ENCODE measurements at regions not wholly inside any gene's neighbourhood (a gene's known extent, or its start where the extent isn't known, plus 50 kb on each side); places are given as distances from the start of the nearest gene placed in this dataset.

DNA sequence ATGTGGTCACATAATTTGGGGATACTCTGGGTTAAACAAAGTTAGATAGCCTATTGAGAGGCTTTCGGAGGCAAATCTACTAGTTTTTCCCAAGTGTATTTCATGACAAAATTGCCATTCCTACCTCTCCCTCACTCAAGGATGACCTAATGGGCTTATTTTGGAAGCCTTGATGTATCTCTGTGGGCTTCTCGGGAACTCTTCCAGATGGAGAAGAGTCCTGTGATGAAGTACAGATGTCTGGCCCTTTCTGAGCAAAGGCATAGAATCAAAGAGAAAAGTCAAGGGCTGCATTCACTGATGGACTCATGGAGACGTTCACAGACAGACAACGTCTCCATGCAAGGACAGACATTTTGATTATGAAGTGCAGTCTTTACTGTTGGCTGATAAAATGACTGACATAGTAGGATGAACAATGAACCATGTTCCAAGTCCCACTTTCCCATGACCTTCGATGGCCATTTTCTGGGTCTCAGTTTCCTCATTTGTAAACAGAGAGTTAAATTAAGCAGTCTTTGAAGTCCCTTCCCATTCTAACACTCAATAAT, 347.2 kb upstream of the CD180 start:
- Histone ChIP-seq H3K36me3 (ENCODE audit: insufficient read depth, low read length) (no peaks in the 10 kb centered on the region), H4K20me1 (ENCODE audit: insufficient read depth, low read length) (no peaks in the 10 kb centered on the region), H3K79me2 (ENCODE audit: insufficient read depth, low read length) (no peaks in the 10 kb centered on the region), H3K27me3 (ENCODE audit: insufficient read depth, low read length) (no peaks in the 10 kb centered on the region), H2AFZ (ENCODE audit: low read depth, low read length) (no peak overlapping the region), H3K4me1 (ENCODE audit: insufficient read depth, low read length) (no peaks in the 10 kb centered on the region), H3K4me2 (ENCODE audit: low read length) (no peak overlapping the region), H3K9me3 (ENCODE audit: insufficient read depth, low read depth, low read length) (no peaks in the 10 kb centered on the region), H3K27ac (ENCODE audit: low read depth, low read length) (no peak overlapping the region), H3K4me3 (ENCODE audit: insufficient read depth, low read depth, low read length) (no peak overlapping the region), H3K9ac (ENCODE audit: low read length) (no peak overlapping the region)
- Mint-ChIP-seq H3K36me3 (ENCODE audit: low read depth, unreplicated experiment) (no peaks in the 10 kb centered on the region), H3K27ac (ENCODE audit: unreplicated experiment) (no peak overlapping the region), H3K4me3 (ENCODE audit: unreplicated experiment) (no peak overlapping the region), H3K9me3 (ENCODE audit: unreplicated experiment) (peaks cover 4% of the 10 kb centered on the region), H3K4me1 (ENCODE audit: low read depth, unreplicated experiment) (no peaks in the 10 kb centered on the region), H3K27me3 (ENCODE audit: low read depth, unreplicated experiment) (no peaks in the 10 kb centered on the region)
- no peak for DNase-seq (ENCODE audit: low read depth)
- no peak for FAIRE-seq
- no peak for TF ChIP-seq EZH2 (IDR thresholded peaks at IDR 0.05; ENCODE audit: insufficient read depth, low read length)
- TF ChIP-seq CTCF (IDR thresholded peaks at IDR 0.05; ENCODE audit: insufficient read depth, low read depth, low read length), result no peak

DNA sequence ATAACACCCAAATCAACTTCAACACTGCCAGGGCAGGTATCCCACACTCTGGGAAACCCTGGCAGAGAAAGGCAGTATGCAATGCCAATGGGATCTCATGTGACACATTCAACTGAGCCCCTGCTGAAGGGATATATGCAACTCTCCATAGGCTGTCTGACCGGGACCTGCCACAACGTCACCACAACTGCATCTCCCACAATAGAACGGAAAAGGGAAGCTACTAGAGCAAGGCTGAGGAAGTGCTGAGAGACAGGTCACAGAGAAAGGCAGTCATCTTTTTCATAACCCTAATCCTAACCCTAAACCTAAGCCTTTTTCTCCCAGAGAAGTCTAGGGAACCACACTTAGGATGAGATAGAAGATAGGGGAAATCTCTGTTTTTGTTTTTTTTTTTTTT, 345.9 kb upstream of the CD180 start:
- Histone ChIP-seq H3K79me2 (ENCODE audit: insufficient read depth, low read length) (no peaks in the 10 kb centered on the region), H3K4me1 (ENCODE audit: insufficient read depth, low read length) (no peaks in the 10 kb centered on the region), H3K9me3 (ENCODE audit: insufficient read depth, low read depth, low read length) (no peaks in the 10 kb centered on the region), H3K4me3 (ENCODE audit: insufficient read depth, low read depth, low read length) (no peak overlapping the region), H3K36me3 (ENCODE audit: insufficient read depth, low read length) (no peaks in the 10 kb centered on the region), H3K4me2 (ENCODE audit: low read length) (no peak overlapping the region), H4K20me1 (ENCODE audit: insufficient read depth, low read length) (no peaks in the 10 kb centered on the region), H3K9ac (ENCODE audit: low read length) (no peak overlapping the region), H3K27me3 (ENCODE audit: insufficient read depth, low read length) (no peaks in the 10 kb centered on the region), H3K27ac (ENCODE audit: low read depth, low read length) (no peak overlapping the region), H2AFZ (ENCODE audit: low read depth, low read length) (no peak overlapping the region)
- Mint-ChIP-seq H3K27ac (ENCODE audit: unreplicated experiment) (no peak overlapping the region), H3K27me3 (ENCODE audit: low read depth, unreplicated experiment) (no peaks in the 10 kb centered on the region), H3K36me3 (ENCODE audit: low read depth, unreplicated experiment) (no peaks in the 10 kb centered on the region), H3K4me3 (ENCODE audit: unreplicated experiment) (no peak overlapping the region), H3K9me3 (ENCODE audit: unreplicated experiment) (peaks cover 4% of the 10 kb centered on the region), H3K4me1 (ENCODE audit: low read depth, unreplicated experiment) (no peaks in the 10 kb centered on the region)
- TF ChIP-seq EZH2 (IDR thresholded peaks at IDR 0.05; ENCODE audit: insufficient read depth, low read length), result no peak
- TF ChIP-seq CTCF (IDR thresholded peaks at IDR 0.05; ENCODE audit: insufficient read depth, low read depth, low read length), result no peak
- FAIRE-seq (no peak), DNase-seq (ENCODE audit: low read depth) (no peak)

DNA sequence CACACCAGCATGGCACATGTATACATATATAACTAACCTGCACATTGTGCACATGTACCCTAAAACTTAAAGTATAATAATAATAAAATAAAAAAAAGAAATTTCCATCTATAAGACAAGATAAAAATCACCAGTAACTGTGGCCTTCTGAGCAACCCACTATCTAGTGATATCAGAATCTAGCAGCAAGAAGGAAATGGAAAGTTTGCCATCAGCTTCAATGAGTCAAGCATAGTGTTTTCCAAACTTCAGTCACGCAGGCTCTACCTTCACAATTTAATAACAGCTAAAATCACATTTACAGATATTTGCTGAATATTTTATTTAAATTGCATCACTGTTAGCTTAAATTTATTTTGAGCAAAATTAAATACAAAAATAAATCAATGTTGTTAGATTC, 345.3 kb upstream of the CD180 start:
- H2AFZ ChIP-seq (ENCODE audit: low read depth, low read length), result no peak overlapping the region
- no peaks in the 10 kb centered on the region for H3K36me3 ChIP-seq (ENCODE audit: insufficient read depth, low read length)
- H3K9ac ChIP-seq (ENCODE audit: low read length), result no peak overlapping the region
- no peaks in the 10 kb centered on the region for H3K79me2 ChIP-seq (ENCODE audit: insufficient read depth, low read length)
- Mint-ChIP-seq H3K4me3 (ENCODE audit: unreplicated experiment) (no peak overlapping the region), H3K36me3 (ENCODE audit: low read depth, unreplicated experiment) (no peaks in the 10 kb centered on the region), H3K27me3 (ENCODE audit: low read depth, unreplicated experiment) (no peaks in the 10 kb centered on the region), H3K4me1 (ENCODE audit: low read depth, unreplicated experiment) (no peaks in the 10 kb centered on the region), H3K27ac (ENCODE audit: unreplicated experiment) (no peak overlapping the region), H3K9me3 (ENCODE audit: unreplicated experiment) (peaks cover 4% of the 10 kb centered on the region)
- no peak overlapping the region for H3K4me2 ChIP-seq (ENCODE audit: low read length)
- H3K27ac ChIP-seq (ENCODE audit: low read depth, low read length), result no peak overlapping the region
- TF ChIP-seq EZH2 (IDR thresholded peaks at IDR 0.05; ENCODE audit: insufficient read depth, low read length) (no peak), CTCF (IDR thresholded peaks at IDR 0.05; ENCODE audit: insufficient read depth, low read depth, low read length) (no peak)
- DNase-seq (ENCODE audit: low read depth) (no peak), FAIRE-seq (no peak)
- H3K9me3 ChIP-seq (ENCODE audit: insufficient read depth, low read depth, low read length), result no peaks in the 10 kb centered on the region
- H3K4me1 ChIP-seq (ENCODE audit: insufficient read depth, low read length), result no peaks in the 10 kb centered on the region
- H3K4me3 ChIP-seq (ENCODE audit: insufficient read depth, low read depth, low read length), result no peak overlapping the region
- H3K27me3 ChIP-seq (ENCODE audit: insufficient read depth, low read length), result no peaks in the 10 kb centered on the region
- H4K20me1 ChIP-seq (ENCODE audit: insufficient read depth, low read length), result no peaks in the 10 kb centered on the region

All from astrocyte (in vitro differentiated cells and primary cell).